ENCODE measurements at regions not wholly inside any gene's neighbourhood (a gene's known extent, or its start where the extent isn't known, plus 50 kb on each side); places are given as distances from the start of the nearest gene placed in this dataset.

DNA sequence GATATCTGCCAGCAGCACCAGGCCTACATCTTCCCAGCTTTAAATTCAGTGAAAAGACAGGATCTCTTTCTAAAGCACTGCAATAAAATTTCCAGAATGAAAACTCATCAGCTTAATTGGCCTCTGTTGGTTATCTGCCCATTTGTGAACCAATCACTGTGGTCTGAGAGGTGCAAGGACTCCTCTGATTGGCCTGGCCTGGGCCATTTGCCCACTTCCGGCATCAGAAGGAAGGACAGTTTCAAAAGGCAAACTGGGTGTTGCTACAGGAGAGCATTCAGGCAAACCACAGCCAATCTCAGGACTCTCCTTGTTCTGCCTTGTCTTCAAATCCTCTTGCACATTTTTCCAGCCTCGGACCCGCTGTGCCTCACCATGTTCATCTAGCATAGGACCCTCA lies 163.9 kb upstream of the CCDC150 start:
- TF ChIP-seq, protein P1, sequence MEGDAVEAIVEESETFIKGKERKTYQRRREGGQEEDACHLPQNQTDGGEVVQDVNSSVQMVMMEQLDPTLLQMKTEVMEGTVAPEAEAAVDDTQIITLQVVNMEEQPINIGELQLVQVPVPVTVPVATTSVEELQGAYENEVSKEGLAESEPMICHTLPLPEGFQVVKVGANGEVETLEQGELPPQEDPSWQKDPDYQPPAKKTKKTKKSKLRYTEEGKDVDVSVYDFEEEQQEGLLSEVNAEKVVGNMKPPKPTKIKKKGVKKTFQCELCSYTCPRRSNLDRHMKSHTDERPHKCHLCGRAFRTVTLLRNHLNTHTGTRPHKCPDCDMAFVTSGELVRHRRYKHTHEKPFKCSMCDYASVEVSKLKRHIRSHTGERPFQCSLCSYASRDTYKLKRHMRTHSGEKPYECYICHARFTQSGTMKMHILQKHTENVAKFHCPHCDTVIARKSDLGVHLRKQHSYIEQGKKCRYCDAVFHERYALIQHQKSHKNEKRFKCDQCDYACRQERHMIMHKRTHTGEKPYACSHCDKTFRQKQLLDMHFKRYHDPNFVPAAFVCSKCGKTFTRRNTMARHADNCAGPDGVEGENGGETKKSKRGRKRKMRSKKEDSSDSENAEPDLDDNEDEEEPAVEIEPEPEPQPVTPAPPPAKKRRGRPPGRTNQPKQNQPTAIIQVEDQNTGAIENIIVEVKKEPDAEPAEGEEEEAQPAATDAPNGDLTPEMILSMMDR (IDR thresholded peaks at IDR 0.05) = no peak
- TF ChIP-seq POLR2A (IDR thresholded peaks at IDR 0.05) = no peak
